Esophagus muscularis mucosa (tissue), 4 donors: ENCODE measurements at regions not wholly inside any gene's neighbourhood (a gene's known extent, or its start where the extent isn't known, plus 50 kb on each side); places are given as distances from the start of the nearest gene placed in this dataset.

Experiments used
- EP300 ChIP-seq: sonication (generic); formaldehyde crosslinking; IDR thresholded peaks from one replicate; pipeline ENCODE4 v1.6.1; 2017; ENCODE audit warnings: antibody characterized with exemption
- POLR2A ChIP-seq: fragments of 450-650 bp; IDR thresholded peaks from one replicate; pipeline ENCODE4 v1.6.1; 2017; ENCODE audit warnings: antibody characterized with exemption, moderate library complexity, mild to moderate bottlenecking, low read depth
- POLR2AphosphoS5 ChIP-seq, 2 donors: sonication (generic); formaldehyde crosslinking; IDR thresholded peaks; one replicate each; pipeline ENCODE4 v1.6.1; 2017; ENCODE audit warnings: antibody characterized with exemption in 2 of 2
- TF ChIP-seq, protein P1 (sequence below), 3 experiments: fragments of 200-600 bp in 2 of 3; fragments of 450-650 bp in 1 of 3; sonication (generic) in 2 of 3; IDR thresholded peaks; one replicate each; pipeline ENCODE4 v1.5.1; 2017 to 2019; ENCODE audit warnings: antibody characterized with exemption in 3 of 3, mild to moderate bottlenecking in 2 of 3, moderate library complexity in 1 of 3

DNA sequence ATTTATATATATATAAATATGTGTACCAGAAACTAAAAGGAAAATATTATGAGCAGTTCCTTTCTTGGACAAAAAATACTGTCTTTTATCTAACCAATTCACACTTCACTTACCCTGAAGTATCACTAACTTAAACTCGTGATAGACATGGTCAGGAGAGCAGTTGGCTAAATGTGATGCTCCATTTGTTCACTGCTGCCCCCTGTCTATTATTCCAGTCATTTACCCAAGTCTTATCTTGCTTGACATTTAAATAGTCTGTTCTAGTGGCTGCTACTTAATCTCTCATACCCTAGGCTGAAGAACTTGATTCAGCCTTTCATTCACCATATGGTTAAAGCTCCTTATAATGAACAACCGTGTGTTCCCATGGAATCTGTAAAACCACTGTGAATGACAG lies 789.6 kb upstream of the EYS start:
- TF ChIP-seq, protein P1, sequence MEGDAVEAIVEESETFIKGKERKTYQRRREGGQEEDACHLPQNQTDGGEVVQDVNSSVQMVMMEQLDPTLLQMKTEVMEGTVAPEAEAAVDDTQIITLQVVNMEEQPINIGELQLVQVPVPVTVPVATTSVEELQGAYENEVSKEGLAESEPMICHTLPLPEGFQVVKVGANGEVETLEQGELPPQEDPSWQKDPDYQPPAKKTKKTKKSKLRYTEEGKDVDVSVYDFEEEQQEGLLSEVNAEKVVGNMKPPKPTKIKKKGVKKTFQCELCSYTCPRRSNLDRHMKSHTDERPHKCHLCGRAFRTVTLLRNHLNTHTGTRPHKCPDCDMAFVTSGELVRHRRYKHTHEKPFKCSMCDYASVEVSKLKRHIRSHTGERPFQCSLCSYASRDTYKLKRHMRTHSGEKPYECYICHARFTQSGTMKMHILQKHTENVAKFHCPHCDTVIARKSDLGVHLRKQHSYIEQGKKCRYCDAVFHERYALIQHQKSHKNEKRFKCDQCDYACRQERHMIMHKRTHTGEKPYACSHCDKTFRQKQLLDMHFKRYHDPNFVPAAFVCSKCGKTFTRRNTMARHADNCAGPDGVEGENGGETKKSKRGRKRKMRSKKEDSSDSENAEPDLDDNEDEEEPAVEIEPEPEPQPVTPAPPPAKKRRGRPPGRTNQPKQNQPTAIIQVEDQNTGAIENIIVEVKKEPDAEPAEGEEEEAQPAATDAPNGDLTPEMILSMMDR (IDR thresholded peaks at IDR 0.05) = no peak
- no peak for TF ChIP-seq EP300
- no peak for TF ChIP-seq POLR2AphosphoS5 (IDR thresholded peaks at IDR 0.05)
- no peak for TF ChIP-seq POLR2A
